Astrocyte (in vitro differentiated cells and primary cell): ENCODE measurements at regions not wholly inside any gene's neighbourhood (a gene's known extent, or its start where the extent isn't known, plus 50 kb on each side); places are given as distances from the start of the nearest gene placed in this dataset.

ENCODE experiments used
- EZH2 ChIP-seq: IDR thresholded peaks from 2 replicates; pipeline ENCODE4 v1.6.1; 2012; ENCODE audit warnings: mild to moderate bottlenecking, low read length, inconsistent platforms; ENCODE audit not compliant: insufficient read depth
- TF ChIP-seq, protein P1 (sequence below): IDR thresholded peaks from 2 replicates; pipeline ENCODE4 v1.5.1; 2011; ENCODE audit warnings: low read depth, mild to moderate bottlenecking, inconsistent platforms, low read length, moderate library complexity; ENCODE audit not compliant: insufficient read depth

GRCh38 chr9:85466834-85467233 is 274.9 kb downstream of the AGTPBP1 start:
- TF ChIP-seq, protein P1, sequence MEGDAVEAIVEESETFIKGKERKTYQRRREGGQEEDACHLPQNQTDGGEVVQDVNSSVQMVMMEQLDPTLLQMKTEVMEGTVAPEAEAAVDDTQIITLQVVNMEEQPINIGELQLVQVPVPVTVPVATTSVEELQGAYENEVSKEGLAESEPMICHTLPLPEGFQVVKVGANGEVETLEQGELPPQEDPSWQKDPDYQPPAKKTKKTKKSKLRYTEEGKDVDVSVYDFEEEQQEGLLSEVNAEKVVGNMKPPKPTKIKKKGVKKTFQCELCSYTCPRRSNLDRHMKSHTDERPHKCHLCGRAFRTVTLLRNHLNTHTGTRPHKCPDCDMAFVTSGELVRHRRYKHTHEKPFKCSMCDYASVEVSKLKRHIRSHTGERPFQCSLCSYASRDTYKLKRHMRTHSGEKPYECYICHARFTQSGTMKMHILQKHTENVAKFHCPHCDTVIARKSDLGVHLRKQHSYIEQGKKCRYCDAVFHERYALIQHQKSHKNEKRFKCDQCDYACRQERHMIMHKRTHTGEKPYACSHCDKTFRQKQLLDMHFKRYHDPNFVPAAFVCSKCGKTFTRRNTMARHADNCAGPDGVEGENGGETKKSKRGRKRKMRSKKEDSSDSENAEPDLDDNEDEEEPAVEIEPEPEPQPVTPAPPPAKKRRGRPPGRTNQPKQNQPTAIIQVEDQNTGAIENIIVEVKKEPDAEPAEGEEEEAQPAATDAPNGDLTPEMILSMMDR, result no peak
- no peak for TF ChIP-seq EZH2
